Ovary (tissue), 3 donors: ENCODE measurements at regions not wholly inside any gene's neighbourhood (a gene's known extent, or its start where the extent isn't known, plus 50 kb on each side); places are given as distances from the start of the nearest gene placed in this dataset.

Source experiments
- CTCF ChIP-seq, 3 donors: fragments of 450-650 bp in 2 of 3; fragments of 200-600 bp in 1 of 3; IDR thresholded peaks; one replicate each; pipeline versions ENCODE4 v1.5.1 to v1.8.0; 2016 to 2022; ENCODE audit warnings: antibody characterized with exemption in 3 of 3, mild to moderate bottlenecking in 1 of 3
- EP300 ChIP-seq: sonication (generic); formaldehyde crosslinking; IDR thresholded peaks from one replicate; pipeline ENCODE4 v1.6.1; 2017; ENCODE audit warnings: antibody characterized with exemption
- donor health status: DM: no; HTN: no; CAD: no.

- TF ChIP-seq CTCF (IDR thresholded peaks at IDR 0.05) (no peak), EP300 (no peak)
These were observed 67.8 kb upstream of the SASH1 start for GRCh38 chr6:148274809-148275208.
